Right lobe of liver (tissue), 4 donors: ENCODE measurements at regions not wholly inside any gene's neighbourhood (a gene's known extent, or its start where the extent isn't known, plus 50 kb on each side); places are given as distances from the start of the nearest gene placed in this dataset.

Source experiments
- CTCF ChIP-seq, 4 donors: fragments of 200-600 bp in 3 of 4; fragments of 450-650 bp in 1 of 4; IDR thresholded peaks; one replicate each; pipeline versions ENCODE4 v1.5.1 to v1.8.0; 2016 to 2022; ENCODE audit warnings: antibody characterized with exemption in 4 of 4, mild to moderate bottlenecking in 2 of 4
- POLR2A ChIP-seq: fragments of 450-650 bp; IDR thresholded peaks from one replicate; pipeline ENCODE4 v1.6.1; 2017; ENCODE audit warnings: antibody characterized with exemption, mild to moderate bottlenecking
- donor health status: DM: no; HTN: no; CAD: no.
- donor health status: DM: no; HTN: no; CAD: no.
- donor health status: DM: no; HTN: yes; CAD: no.

- TF ChIP-seq CTCF (IDR thresholded peaks at IDR 0.05) (no peak), POLR2A (no peak)
These were observed 152.3 kb upstream of the RAG2 start for GRCh38 chr11:36750349-36750748.
